Activated CD4-positive, alpha-beta T cell treated with anti-CD3 and anti-CD28 coated beads for 36 hours (primary cell): ENCODE measurements at regions not wholly inside any gene's neighbourhood (a gene's known extent, or its start where the extent isn't known, plus 50 kb on each side); places are given as distances from the start of the nearest gene placed in this dataset.

ENCODE experiments used
- ATAC-seq: fragments of 200-7000 bp; cut with Tn5 transposase; one replicate; pipeline ENCODE4 v1.10.0; 2021; ENCODE audit warnings: mild to moderate bottlenecking, moderate library complexity
- CTCF ChIA-PET: fragments of 350-600 bp; sonication (Branson Sonifier 250); formaldehyde crosslinking; loops from one replicate; lab custom pipeline; 2021; ENCODE audit warnings: antibody characterized with exemption; lab: Charles Lee
- POLR2A ChIA-PET: fragments of 350-600 bp; sonication (Branson Sonifier 250); formaldehyde crosslinking; loops from one replicate; lab custom pipeline; 2021; ENCODE audit warnings: antibody characterized with exemption, inconsistent platforms; lab: Charles Lee
- DNase-seq: peaks from one replicate; pipeline ENCODE4 v3.0.0-alpha.2; 2020
- H3K27ac Mint-ChIP-seq: one replicate; pipeline ENCODE4 v1.8.0; 2021; ENCODE audit warnings: mixed read lengths
- H3K27me3 Mint-ChIP-seq: one replicate; pipeline ENCODE4 v1.8.0; 2021; ENCODE audit warnings: mixed read lengths
- H3K36me3 Mint-ChIP-seq: one replicate; pipeline ENCODE4 v1.8.0; 2021; ENCODE audit warnings: low read depth, mixed read lengths
- H3K4me1 Mint-ChIP-seq: one replicate; pipeline ENCODE4 v1.8.0; 2021; ENCODE audit warnings: mixed read lengths
- H3K4me3 Mint-ChIP-seq: one replicate; pipeline ENCODE4 v1.8.0; 2021; ENCODE audit warnings: mild to moderate bottlenecking, moderate library complexity, mixed read lengths
- H3K9me3 Mint-ChIP-seq: one replicate; pipeline ENCODE4 v1.8.0; 2021; ENCODE audit warnings: low read depth, mixed read lengths
- intact Hi-C, 2 experiments: fragments of 100-400 bp; cut with DNase I in 1 of 2; cut with micrococcal nuclease in 1 of 2; formaldehyde crosslinking; loops; one replicate each; pipeline versions ENCODE4 v1.14.2 to v1.15.1; 2022 to 2024; cut with DNase I, micrococcal nuclease

- ATAC-seq: no peak
These were observed 318.8 kb upstream of the NEGR1 start for GRCh38 chr1:72601035-72601674.

GRCh38 chr1:72586023-72586685 lies 303.8 kb upstream of the NEGR1 start:
- ATAC-seq (no peak), DNase-seq (no peak)
- H3K27ac Mint-ChIP-seq: no peak overlapping the region
- no peaks in the 10 kb centered on the region for H3K36me3 Mint-ChIP-seq
- no peaks in the 10 kb centered on the region for H3K4me1 Mint-ChIP-seq
- POLR2A ChIA-PET: no interaction called here
- CTCF ChIA-PET: interaction anchor here (0.7 kb wide), 2 partner anchors 752 to 781 kb away, joined by 3 to 4 read pairs; no protein-coding TSS in a partner anchor
- no peaks in the 10 kb centered on the region for H3K9me3 Mint-ChIP-seq
- intact Hi-C loops: no loop called here
- no peaks in the 10 kb centered on the region for H3K27me3 Mint-ChIP-seq
- H3K4me3 Mint-ChIP-seq: no peak overlapping the region

More at GRCh38 chr1:72601035-72601674, 318.8 kb upstream of the NEGR1 start:
- ChIA-PET POLR2A (no interaction called here), CTCF (no interaction called here)
- H3K27me3 Mint-ChIP-seq: no peaks in the 10 kb centered on the region
- no peak overlapping the region for H3K27ac Mint-ChIP-seq
- H3K9me3 Mint-ChIP-seq: no peaks in the 10 kb centered on the region
- no peak for DNase-seq
- no peaks in the 10 kb centered on the region for H3K4me1 Mint-ChIP-seq
- intact Hi-C loops: no loop called here
- H3K4me3 Mint-ChIP-seq: no peak overlapping the region
- no peaks in the 10 kb centered on the region for H3K36me3 Mint-ChIP-seq

GRCh38 chr1:72579629-72580028 lies 297.3 kb upstream of the NEGR1 start:
- Mint-ChIP-seq H3K36me3 (no peaks in the 10 kb centered on the region), H3K4me3 (no peak overlapping the region), H3K4me1 (no peaks in the 10 kb centered on the region), H3K9me3 (no peaks in the 10 kb centered on the region), H3K27ac (no peak overlapping the region), H3K27me3 (no peaks in the 10 kb centered on the region)
- CTCF ChIA-PET: no interaction called here
- intact Hi-C loops: no loop called here
- no peak for ATAC-seq
- POLR2A ChIA-PET: no interaction called here
- no peak for DNase-seq

- Mint-ChIP-seq H3K36me3 (no peaks in the 10 kb centered on the region), H3K9me3 (peaks cover 4% of the 10 kb centered on the region), H3K4me1 (no peaks in the 10 kb centered on the region), H3K27ac (no peak overlapping the region), H3K27me3 (no peaks in the 10 kb centered on the region), H3K4me3 (no peak overlapping the region)
- intact Hi-C loops: no loop called here
- ATAC-seq: no peak
- ChIA-PET POLR2A (no interaction called here), CTCF (no interaction called here)
- no peak for DNase-seq
These were observed 288.5 kb upstream of the NEGR1 start for GRCh38 chr1:72570815-72571214.

GRCh38 chr1:72568113-72568512 lies 285.8 kb upstream of the NEGR1 start:
- Mint-ChIP-seq H3K9me3 (peaks cover 2% of the 10 kb centered on the region), H3K27me3 (no peaks in the 10 kb centered on the region), H3K4me3 (no peak overlapping the region), H3K36me3 (no peaks in the 10 kb centered on the region), H3K4me1 (no peaks in the 10 kb centered on the region), H3K27ac (no peak overlapping the region)
- ATAC-seq (peak; percentile 73), DNase-seq (peak; percentile 7)
- CTCF ChIA-PET: interaction anchor here (0.6 kb wide), 1 partner anchor 17 kb away, joined by 3 read pairs; no protein-coding TSS in a partner anchor
- intact Hi-C loops: no loop called here
- POLR2A ChIA-PET: no interaction called here

GRCh38 chr1:72567521-72567920 lies 285.2 kb upstream of the NEGR1 start:
- no peaks in the 10 kb centered on the region for H3K27me3 Mint-ChIP-seq
- intact Hi-C loops: no loop called here
- no peaks in the 10 kb centered on the region for H3K36me3 Mint-ChIP-seq
- no peak overlapping the region for H3K4me3 Mint-ChIP-seq
- ATAC-seq (no peak), DNase-seq (no peak)
- ChIA-PET CTCF (interaction anchor here (0.6 kb wide), 1 partner anchor 18 kb away, joined by 3 read pairs; no protein-coding TSS in a partner anchor), POLR2A (no interaction called here)
- peaks cover 2% of the 10 kb centered on the region for H3K9me3 Mint-ChIP-seq
- H3K4me1 Mint-ChIP-seq: no peaks in the 10 kb centered on the region
- H3K27ac Mint-ChIP-seq: no peak overlapping the region

- intact Hi-C loops: no loop called here
- Mint-ChIP-seq H3K27ac (no peak overlapping the region), H3K27me3 (no peaks in the 10 kb centered on the region), H3K4me1 (no peaks in the 10 kb centered on the region), H3K4me3 (no peak overlapping the region), H3K9me3 (no peaks in the 10 kb centered on the region), H3K36me3 (no peaks in the 10 kb centered on the region)
- POLR2A ChIA-PET: no interaction called here
- no peak for ATAC-seq
- CTCF ChIA-PET: no interaction called here
- no peak for DNase-seq
These were observed 282.4 kb upstream of the NEGR1 start for GRCh38 chr1:72564749-72565148.

GRCh38 chr1:72557446-72558049 lies 275.2 kb upstream of the NEGR1 start:
- intact Hi-C loops: no loop called here
- POLR2A ChIA-PET: no interaction called here
- CTCF ChIA-PET: interaction anchor here (0.6 kb wide), 1 partner anchor 143 kb away, joined by 3 read pairs; no protein-coding TSS in a partner anchor
- Mint-ChIP-seq H3K27ac (no peak overlapping the region), H3K36me3 (no peaks in the 10 kb centered on the region), H3K27me3 (no peaks in the 10 kb centered on the region), H3K4me1 (no peaks in the 10 kb centered on the region), H3K4me3 (no peak overlapping the region), H3K9me3 (no peaks in the 10 kb centered on the region)
- ATAC-seq (no peak), DNase-seq (no peak)

GRCh38 chr1:72547412-72547811 lies 265.1 kb upstream of the NEGR1 start:
- H3K9me3 Mint-ChIP-seq: no peaks in the 10 kb centered on the region
- no peak for ATAC-seq
- intact Hi-C loops: no loop called here
- POLR2A ChIA-PET: no interaction called here
- no peak overlapping the region for H3K4me3 Mint-ChIP-seq
- no peak for DNase-seq
- no peak overlapping the region for H3K27ac Mint-ChIP-seq
- H3K27me3 Mint-ChIP-seq: no peaks in the 10 kb centered on the region
- H3K4me1 Mint-ChIP-seq: no peaks in the 10 kb centered on the region
- H3K36me3 Mint-ChIP-seq: no peaks in the 10 kb centered on the region
- CTCF ChIA-PET: no interaction called here

- H3K4me3 Mint-ChIP-seq: no peak overlapping the region
- H3K27me3 Mint-ChIP-seq: no peaks in the 10 kb centered on the region
- intact Hi-C loops: no loop called here
- DNase-seq (no peak), ATAC-seq (no peak)
- no peak overlapping the region for H3K27ac Mint-ChIP-seq
- ChIA-PET CTCF (no interaction called here), POLR2A (no interaction called here)
- H3K36me3 Mint-ChIP-seq: no peaks in the 10 kb centered on the region
- H3K4me1 Mint-ChIP-seq: no peaks in the 10 kb centered on the region
- no peaks in the 10 kb centered on the region for H3K9me3 Mint-ChIP-seq
These were observed 258.3 kb upstream of the NEGR1 start for GRCh38 chr1:72540674-72541073.

GRCh38 chr1:72535470-72535869 lies 253.1 kb upstream of the NEGR1 start:
- intact Hi-C loops: no loop called here
- Mint-ChIP-seq H3K36me3 (no peaks in the 10 kb centered on the region), H3K27me3 (no peaks in the 10 kb centered on the region), H3K4me1 (no peaks in the 10 kb centered on the region), H3K9me3 (peaks cover 5% of the 10 kb centered on the region), H3K4me3 (no peak overlapping the region), H3K27ac (no peak overlapping the region)
- CTCF ChIA-PET: no interaction called here
- ATAC-seq: no peak
- no peak for DNase-seq
- POLR2A ChIA-PET: no interaction called here

- intact Hi-C loops: no loop called here
- Mint-ChIP-seq H3K36me3 (no peaks in the 10 kb centered on the region), H3K9me3 (peaks cover 8% of the 10 kb centered on the region), H3K4me1 (no peaks in the 10 kb centered on the region), H3K4me3 (no peak overlapping the region), H3K27me3 (no peaks in the 10 kb centered on the region), H3K27ac (no peak overlapping the region)
- ATAC-seq (no peak), DNase-seq (no peak)
- ChIA-PET CTCF (no interaction called here), POLR2A (no interaction called here)
These were observed 248.3 kb upstream of the NEGR1 start for GRCh38 chr1:72530646-72531045.
